Thyroid gland (tissue), 4 donors: ENCODE measurements at regions not wholly inside any gene's neighbourhood (a gene's known extent, or its start where the extent isn't known, plus 50 kb on each side); places are given as distances from the start of the nearest gene placed in this dataset.

Experiments used
- CTCF ChIP-seq, 6 experiments: fragments of 200-600 bp in 3 of 6; fragments of 450-650 bp in 3 of 6; sonication (generic) in 3 of 6; IDR thresholded peaks; one replicate each; pipeline ENCODE4 v1.5.1; 2016 to 2019; ENCODE audit warnings: antibody characterized with exemption in 6 of 6, mild to moderate bottlenecking in 2 of 6, inconsistent platforms in 1 of 6, moderate library complexity in 1 of 6
- POLR2A ChIP-seq, 2 donors: fragments of 450-650 bp; IDR thresholded peaks; one replicate each; pipeline ENCODE4 v1.6.1; 2017; ENCODE audit warnings: antibody characterized with exemption in 2 of 2, mild to moderate bottlenecking in 2 of 2, moderate library complexity in 1 of 2

DNA sequence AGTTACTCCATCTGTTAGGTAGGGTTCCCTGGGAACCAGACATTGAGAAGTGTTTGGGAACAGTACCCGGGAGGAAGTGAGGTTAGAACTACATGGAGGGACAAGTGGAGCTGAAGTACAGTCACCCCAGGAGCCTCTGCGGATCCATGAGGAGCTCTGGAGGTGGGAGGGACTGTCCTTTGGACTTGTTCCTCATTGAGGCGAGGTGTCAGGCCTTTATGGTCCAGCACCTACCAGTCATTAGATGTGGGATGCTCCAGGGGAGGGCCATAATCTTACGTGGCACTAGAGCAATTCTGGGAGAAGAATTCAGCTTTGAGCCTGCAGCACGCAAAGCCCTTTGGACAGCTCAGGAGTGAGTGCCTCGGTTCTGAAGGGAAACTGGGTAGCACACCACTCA is 142.8 kb downstream of the DACT1 start:
- TF ChIP-seq POLR2A (IDR thresholded peaks at IDR 0.05), result no peak
- no peak for TF ChIP-seq CTCF (IDR thresholded peaks at IDR 0.05)
